Choroid plexus epithelial cell (primary cell): ENCODE measurements at regions not wholly inside any gene's neighbourhood (a gene's known extent, or its start where the extent isn't known, plus 50 kb on each side); places are given as distances from the start of the nearest gene placed in this dataset.

ENCODE experiments used
- DNase-seq: peaks from one replicate; pipeline ENCODE4 v3.0.0-alpha.2; 2010; ENCODE audit warnings: low read depth
- H3K4me3 ChIP-seq: 2 replicates; pipeline ENCODE4 v1.5.1; 2011; ENCODE audit warnings: low read depth, mild to moderate bottlenecking, control low read depth, low read length, moderate library complexity
- TF ChIP-seq, protein P1 (sequence below): conservative IDR thresholded peaks from 2 replicates; pipeline ENCODE4 v1.5.1; 2011; ENCODE audit warnings: low read depth, mild to moderate bottlenecking, control low read depth, inconsistent platforms, low read length, moderate library complexity

DNA sequence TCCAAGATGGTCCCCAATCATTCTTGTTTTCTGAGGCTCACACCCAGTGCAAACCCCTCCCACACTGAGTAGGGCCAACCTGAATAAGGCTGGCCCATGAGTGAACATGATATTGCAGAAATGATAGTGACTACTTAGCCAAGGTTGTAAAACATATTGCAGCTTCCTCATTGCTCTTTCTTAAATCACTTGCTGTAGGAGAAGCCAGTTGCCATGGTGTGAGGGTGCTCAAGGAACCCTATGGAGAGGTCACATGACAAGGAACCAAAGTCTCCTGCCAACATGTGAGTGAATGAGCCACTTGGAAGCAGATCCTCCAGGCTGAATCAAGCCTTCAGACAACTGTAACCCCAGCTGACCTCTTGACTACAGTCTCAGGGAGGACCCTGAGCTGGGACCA is 191.4 kb downstream of the RGS9 start:
- TF ChIP-seq, protein P1, sequence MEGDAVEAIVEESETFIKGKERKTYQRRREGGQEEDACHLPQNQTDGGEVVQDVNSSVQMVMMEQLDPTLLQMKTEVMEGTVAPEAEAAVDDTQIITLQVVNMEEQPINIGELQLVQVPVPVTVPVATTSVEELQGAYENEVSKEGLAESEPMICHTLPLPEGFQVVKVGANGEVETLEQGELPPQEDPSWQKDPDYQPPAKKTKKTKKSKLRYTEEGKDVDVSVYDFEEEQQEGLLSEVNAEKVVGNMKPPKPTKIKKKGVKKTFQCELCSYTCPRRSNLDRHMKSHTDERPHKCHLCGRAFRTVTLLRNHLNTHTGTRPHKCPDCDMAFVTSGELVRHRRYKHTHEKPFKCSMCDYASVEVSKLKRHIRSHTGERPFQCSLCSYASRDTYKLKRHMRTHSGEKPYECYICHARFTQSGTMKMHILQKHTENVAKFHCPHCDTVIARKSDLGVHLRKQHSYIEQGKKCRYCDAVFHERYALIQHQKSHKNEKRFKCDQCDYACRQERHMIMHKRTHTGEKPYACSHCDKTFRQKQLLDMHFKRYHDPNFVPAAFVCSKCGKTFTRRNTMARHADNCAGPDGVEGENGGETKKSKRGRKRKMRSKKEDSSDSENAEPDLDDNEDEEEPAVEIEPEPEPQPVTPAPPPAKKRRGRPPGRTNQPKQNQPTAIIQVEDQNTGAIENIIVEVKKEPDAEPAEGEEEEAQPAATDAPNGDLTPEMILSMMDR: no peak
- no peak overlapping the region for H3K4me3 ChIP-seq
- no peak for DNase-seq

DNA sequence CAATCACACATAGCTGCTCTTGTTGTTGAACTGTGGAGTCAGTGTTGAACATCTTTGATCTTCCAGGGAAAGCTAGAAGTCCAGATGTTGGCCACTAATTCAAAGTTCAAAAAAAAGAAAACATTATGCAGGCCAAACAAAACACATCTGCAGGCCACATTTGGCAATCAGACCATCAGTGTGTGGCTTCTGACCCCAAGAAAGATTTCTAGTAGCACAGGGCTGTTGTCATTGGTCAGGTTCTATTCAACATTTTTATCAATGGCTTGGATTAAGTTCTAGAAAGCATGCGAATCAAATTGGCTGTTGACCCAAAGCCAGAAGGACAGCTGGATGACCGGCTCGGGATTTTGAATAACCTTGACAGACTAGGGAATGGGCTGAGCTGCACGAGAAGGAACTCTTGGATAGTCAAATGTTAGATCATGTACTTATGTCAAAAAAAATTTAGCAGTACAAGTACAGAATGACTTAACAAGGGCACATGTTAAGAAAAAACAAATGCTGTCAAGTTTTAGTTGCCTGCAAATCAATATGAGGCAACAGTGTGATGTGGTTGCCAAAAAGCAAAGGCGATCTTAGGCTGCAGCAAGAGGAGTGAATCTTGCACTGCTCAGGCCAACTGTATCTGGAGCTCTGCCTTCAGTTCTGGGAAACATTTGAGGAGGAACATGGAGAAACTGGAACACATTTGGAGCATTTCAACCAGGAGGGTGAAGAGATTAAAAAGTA is 187.6 kb downstream of the RGS9 start:
- TF ChIP-seq, protein P1: no peak
- peak; percentile 36 for DNase-seq
- no peak overlapping the region for H3K4me3 ChIP-seq

DNA sequence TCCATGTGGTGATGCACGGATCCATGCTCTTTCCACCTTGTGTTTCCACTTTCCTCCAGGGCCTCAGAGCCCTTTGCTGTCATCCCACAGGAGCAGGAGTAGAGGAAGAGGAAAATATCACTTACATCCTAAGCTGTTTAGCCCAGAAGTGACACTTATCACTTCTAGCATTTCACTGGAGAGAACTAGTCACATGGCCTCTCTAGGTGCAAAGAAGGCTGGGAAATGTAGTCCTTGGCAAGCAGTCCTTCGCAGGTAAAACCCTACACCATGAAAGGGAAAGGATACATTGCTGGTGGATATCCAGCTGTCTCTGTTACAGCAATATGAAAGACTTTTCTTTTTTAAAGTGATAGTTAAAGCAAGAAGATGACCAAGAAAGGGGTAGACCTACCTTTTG is 185.9 kb downstream of the RGS9 start:
- TF ChIP-seq, protein P1: no peak
- no peak overlapping the region for H3K4me3 ChIP-seq
- DNase-seq: no peak

DNA sequence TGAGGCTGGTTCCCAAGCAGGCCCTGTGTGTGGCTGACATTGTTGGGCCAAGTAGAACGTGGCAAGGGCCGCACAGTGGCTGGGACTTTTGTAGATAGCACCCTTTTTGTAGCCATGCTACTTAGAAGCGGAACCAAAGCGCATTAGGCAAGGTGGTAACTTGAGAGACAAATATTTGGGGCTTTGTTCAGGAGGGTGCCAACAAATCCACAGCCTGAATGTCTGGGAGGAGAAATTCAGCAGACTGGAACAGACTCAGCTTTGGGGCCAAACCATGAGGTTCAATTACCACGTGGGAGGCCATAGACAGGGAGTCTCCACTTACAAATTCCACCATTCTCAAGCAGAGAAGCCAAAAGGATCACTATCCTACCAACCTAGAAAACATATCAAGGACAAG is 183.7 kb downstream of the RGS9 start:
- no peak for DNase-seq
- no peak overlapping the region for H3K4me3 ChIP-seq
- TF ChIP-seq, protein P1: no peak

DNA sequence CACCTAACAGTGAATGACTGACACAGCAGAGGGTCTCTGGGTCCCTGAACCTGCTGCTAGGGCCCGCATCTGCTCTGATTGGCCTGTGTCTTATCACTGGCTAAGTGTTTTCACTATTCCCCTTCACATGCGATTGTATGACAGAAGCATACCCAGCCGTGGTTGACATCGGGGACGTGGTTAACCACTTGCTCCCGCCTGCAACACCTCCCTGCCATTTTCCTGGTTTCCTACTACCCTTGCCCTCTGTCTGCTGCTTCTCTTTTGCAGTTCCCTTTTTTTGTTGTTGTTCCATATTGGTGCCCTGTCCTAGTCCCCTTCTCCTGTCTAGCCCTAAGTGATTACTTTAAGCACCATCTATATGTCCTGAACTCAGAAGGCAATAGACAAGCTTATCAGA is 177.0 kb downstream of the RGS9 start:
- no peak overlapping the region for H3K4me3 ChIP-seq
- no peak for DNase-seq
- TF ChIP-seq, protein P1: no peak

DNA sequence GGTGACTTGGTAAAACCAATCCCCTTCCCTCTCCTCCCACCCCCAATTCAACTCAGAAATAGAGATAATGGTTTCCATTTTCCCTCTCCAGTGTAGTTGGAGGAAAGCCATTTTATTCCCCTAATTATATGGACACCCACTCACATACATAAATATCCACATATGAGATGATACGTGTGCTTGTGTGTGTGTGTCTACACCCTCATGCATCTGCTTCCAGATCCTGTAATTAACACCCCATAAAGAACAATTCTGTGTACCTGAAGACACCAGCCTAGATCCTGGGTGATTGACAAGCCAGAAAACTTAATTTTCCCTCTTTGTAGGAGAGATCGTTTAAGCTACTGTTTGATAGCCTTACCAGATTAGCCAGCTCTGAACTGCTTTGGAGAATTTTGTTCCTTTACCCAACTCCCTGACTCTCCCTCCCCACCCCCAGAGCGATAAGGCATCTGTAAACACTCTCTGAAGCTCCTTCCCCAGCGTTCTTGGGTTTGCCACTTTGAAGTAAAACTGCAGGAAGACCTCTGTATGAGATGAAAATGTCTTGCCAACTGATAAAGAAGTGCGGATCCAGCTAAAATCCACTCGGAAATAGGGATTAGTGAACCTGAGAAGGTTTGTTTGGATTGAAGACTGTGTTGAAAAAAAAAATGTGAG is 175.7 kb downstream of the RGS9 start:
- TF ChIP-seq, protein P1: no peak
- no peak overlapping the region for H3K4me3 ChIP-seq
- no peak for DNase-seq

DNA sequence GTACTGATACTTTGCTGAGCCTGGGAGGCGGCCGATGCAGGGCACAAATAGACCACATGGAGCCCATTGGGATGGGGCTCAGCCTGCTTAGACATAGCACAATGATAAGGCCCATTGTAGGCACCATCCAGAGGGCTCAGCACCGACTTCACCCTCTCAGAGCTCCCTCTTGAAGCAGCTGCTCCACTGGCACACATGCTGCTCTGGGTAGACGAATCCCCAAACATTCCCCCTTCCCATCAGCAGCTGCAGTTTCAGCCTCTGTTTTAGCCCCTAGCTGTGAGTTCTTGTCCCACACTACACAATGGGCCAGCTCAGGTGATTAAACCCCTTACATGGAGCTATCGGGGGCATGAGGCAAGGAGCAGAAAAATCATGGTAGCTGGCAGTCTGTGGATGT is 174.1 kb downstream of the RGS9 start:
- no peak for DNase-seq
- no peak overlapping the region for H3K4me3 ChIP-seq
- TF ChIP-seq, protein P1: no peak
